Type B pancreatic cell (in vitro differentiated cells): ENCODE measurements at regions not wholly inside any gene's neighbourhood (a gene's known extent, or its start where the extent isn't known, plus 50 kb on each side); places are given as distances from the start of the nearest gene placed in this dataset.

ENCODE experiments used
- DNase-seq: peaks from one replicate; pipeline ENCODE4 v3.0.0; 2021; ENCODE audit warnings: mixed read lengths; ENCODE audit not compliant: unreplicated experiment; ENCODE audit errors: extremely low spot score
- H3K27ac Mint-ChIP-seq: 2 replicates; pipeline ENCODE4 v1.8.0; 2021; ENCODE audit warnings: mild to moderate bottlenecking, mixed read lengths
- H3K27me3 Mint-ChIP-seq: 2 replicates; pipeline ENCODE4 v1.8.0; 2021; ENCODE audit warnings: mixed read lengths
- H3K36me3 Mint-ChIP-seq: 2 replicates; pipeline ENCODE4 v1.8.0; 2021; ENCODE audit warnings: mixed read lengths
- H3K4me1 Mint-ChIP-seq: one replicate; pipeline ENCODE4 v1.8.0; 2021; ENCODE audit warnings: mixed read lengths; ENCODE audit not compliant: unreplicated experiment
- H3K4me3 Mint-ChIP-seq: 2 replicates; pipeline ENCODE4 v1.8.0; 2021; ENCODE audit warnings: mild to moderate bottlenecking, mixed read lengths
- H3K9me3 Mint-ChIP-seq: 2 replicates; pipeline ENCODE4 v1.8.0; 2021; ENCODE audit warnings: mixed read lengths
- TF ChIP-seq, protein P1 (sequence below): fragments of 200-600 bp; sonication (generic); conservative IDR thresholded peaks from 2 replicates; pipeline ENCODE4 v1.5.0; 2021; ENCODE audit warnings: antibody characterized with exemption, mild to moderate bottlenecking

DNA sequence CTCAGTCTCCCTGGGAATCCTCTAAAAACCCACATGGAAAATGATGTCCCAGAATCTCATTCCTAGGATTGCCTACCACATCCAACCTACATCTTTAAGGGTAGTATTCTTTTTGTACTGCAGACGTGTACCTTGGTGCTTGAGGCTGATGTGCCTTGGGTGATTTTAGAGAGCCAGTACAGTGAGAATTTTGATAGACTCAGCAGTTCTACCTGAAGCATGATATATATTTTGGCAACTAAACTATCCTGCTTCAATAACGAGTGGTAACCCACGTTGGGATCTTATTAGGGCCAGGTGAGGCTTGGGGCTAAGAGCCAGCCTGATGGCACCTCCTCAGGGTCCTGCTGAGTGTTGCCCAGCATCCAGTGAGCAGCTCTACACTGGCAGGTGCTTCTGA, 140.4 kb downstream of the ZNF518B start:
- H3K9me3 Mint-ChIP-seq, result no peaks in the 10 kb centered on the region
- no peak for DNase-seq
- H3K27me3 Mint-ChIP-seq, result peaks cover 14% of the 10 kb centered on the region
- no peak overlapping the region for H3K27ac Mint-ChIP-seq
- H3K4me3 Mint-ChIP-seq, result no peak overlapping the region
- TF ChIP-seq, protein P1, sequence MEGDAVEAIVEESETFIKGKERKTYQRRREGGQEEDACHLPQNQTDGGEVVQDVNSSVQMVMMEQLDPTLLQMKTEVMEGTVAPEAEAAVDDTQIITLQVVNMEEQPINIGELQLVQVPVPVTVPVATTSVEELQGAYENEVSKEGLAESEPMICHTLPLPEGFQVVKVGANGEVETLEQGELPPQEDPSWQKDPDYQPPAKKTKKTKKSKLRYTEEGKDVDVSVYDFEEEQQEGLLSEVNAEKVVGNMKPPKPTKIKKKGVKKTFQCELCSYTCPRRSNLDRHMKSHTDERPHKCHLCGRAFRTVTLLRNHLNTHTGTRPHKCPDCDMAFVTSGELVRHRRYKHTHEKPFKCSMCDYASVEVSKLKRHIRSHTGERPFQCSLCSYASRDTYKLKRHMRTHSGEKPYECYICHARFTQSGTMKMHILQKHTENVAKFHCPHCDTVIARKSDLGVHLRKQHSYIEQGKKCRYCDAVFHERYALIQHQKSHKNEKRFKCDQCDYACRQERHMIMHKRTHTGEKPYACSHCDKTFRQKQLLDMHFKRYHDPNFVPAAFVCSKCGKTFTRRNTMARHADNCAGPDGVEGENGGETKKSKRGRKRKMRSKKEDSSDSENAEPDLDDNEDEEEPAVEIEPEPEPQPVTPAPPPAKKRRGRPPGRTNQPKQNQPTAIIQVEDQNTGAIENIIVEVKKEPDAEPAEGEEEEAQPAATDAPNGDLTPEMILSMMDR, result no peak
- H3K4me1 Mint-ChIP-seq, result no peaks in the 10 kb centered on the region
- no peaks in the 10 kb centered on the region for H3K36me3 Mint-ChIP-seq

DNA sequence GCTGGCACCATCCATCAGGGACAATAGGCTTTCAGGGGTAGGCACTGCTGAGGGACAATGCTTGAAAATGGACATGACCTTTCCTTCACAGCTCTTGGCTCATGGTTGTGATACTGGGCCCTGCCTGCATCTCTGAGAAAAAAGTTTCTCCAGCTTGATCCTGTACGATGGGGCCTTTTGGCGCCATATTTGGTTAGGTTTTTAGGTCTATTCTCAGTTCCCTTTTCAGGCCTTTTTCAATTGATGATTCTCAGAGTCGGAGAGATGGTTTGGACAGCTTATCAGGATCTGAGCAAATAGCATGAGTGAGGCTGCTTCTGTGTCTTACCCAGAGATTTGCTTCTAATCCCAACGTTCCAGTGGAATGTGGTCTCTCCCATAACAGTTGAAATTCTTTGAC, 141.6 kb downstream of the ZNF518B start:
- no peaks in the 10 kb centered on the region for H3K4me1 Mint-ChIP-seq
- no peak for DNase-seq
- no peak overlapping the region for H3K27ac Mint-ChIP-seq
- H3K4me3 Mint-ChIP-seq, result no peak overlapping the region
- no peaks in the 10 kb centered on the region for H3K9me3 Mint-ChIP-seq
- peaks cover 17% of the 10 kb centered on the region for H3K27me3 Mint-ChIP-seq
- TF ChIP-seq, protein P1, result no peak
- H3K36me3 Mint-ChIP-seq, result no peaks in the 10 kb centered on the region

DNA sequence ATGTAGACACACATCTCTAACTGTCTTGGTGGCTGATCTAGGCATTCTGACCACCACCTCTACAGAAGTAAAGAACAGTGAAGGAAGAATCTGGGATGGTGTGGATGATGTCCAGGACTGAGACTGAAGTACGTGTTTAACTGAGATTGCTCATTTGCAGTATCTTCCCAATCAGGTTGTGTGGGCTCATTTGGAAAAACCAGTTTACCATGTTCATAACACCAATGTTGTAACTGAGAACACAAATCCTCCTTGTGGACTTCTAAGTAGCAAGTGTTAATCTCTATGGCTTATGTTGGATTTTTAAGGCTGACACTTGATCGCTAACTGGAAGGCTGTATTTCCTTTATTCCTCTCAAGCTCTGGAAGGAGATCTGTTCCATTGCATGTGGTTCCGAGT, 144.7 kb downstream of the ZNF518B start:
- no peak overlapping the region for H3K27ac Mint-ChIP-seq
- no peaks in the 10 kb centered on the region for H3K9me3 Mint-ChIP-seq
- H3K27me3 Mint-ChIP-seq, result peaks cover 14% of the 10 kb centered on the region
- TF ChIP-seq, protein P1, result no peak
- H3K4me1 Mint-ChIP-seq, result no peaks in the 10 kb centered on the region
- H3K36me3 Mint-ChIP-seq, result no peaks in the 10 kb centered on the region
- no peak overlapping the region for H3K4me3 Mint-ChIP-seq
- no peak for DNase-seq

DNA sequence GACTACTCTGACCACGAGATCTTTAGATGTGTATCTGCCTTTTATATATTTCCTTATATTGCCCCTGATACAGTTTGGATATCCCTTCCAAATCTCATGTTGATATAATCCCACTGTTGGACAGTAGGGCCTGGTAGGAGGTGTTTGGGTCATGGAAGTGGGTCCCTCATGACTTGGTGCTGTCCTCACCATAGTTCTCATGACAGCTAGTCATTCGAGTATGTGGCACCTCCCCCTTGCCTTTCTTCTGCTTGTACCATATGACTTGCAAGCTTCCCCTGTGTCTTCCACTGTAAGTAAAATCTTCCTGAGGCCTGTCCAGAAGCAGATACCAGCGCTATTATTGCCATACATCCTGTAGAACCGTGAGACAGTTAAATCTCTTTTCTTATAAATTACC, 145.3 kb downstream of the ZNF518B start:
- Mint-ChIP-seq H3K36me3 (no peaks in the 10 kb centered on the region), H3K27ac (no peak overlapping the region), H3K27me3 (peaks cover 14% of the 10 kb centered on the region), H3K4me1 (no peaks in the 10 kb centered on the region), H3K9me3 (no peaks in the 10 kb centered on the region), H3K4me3 (no peak overlapping the region)
- no peak for DNase-seq
- TF ChIP-seq, protein P1, result no peak

DNA sequence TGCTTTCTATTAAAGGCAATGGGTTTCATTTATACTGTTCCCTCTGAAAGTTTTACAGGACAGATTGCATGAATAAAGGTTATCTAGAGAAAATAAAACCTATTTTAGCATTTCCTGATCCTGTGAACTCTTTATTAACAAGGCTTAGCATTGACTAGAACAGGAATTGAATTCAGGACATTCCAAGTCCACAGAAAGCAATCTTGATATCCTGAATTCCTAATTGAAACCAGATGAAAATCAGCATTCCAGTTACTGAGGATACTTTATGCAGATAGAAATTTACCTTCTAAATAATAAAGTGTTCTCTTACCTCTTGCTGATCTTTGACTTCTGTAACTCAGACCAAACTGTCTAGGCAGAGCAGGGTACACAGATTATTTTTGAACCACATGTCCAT, 151.4 kb downstream of the ZNF518B start:
- peaks cover 3% of the 10 kb centered on the region for H3K27me3 Mint-ChIP-seq
- TF ChIP-seq, protein P1, result no peak
- no peak overlapping the region for H3K27ac Mint-ChIP-seq
- no peak for DNase-seq
- H3K4me3 Mint-ChIP-seq, result no peak overlapping the region
- no peaks in the 10 kb centered on the region for H3K36me3 Mint-ChIP-seq
- no peaks in the 10 kb centered on the region for H3K9me3 Mint-ChIP-seq
- H3K4me1 Mint-ChIP-seq, result no peaks in the 10 kb centered on the region

DNA sequence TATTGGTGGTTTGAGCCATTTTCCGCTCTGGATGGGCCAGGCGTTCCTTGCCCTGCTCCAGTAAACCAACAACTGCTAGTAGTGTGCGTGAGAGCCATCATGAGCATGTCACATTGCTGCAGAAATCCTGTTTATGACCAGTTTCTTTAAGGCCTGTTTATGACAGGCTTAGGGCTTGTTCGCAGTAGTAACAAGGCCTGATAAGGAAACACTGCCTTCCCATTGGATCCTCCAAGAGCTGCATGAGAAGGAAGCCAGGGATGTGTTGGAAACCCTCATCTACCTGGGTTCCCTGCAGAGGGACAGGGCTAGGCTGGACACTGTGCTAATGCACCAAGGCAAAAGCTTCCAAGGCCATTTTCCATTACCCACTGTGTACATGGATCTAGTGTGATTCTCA, 153.9 kb downstream of the ZNF518B start:
- DNase-seq, result no peak
- Mint-ChIP-seq H3K27me3 (peaks cover 3% of the 10 kb centered on the region), H3K4me1 (no peaks in the 10 kb centered on the region), H3K27ac (no peak overlapping the region), H3K4me3 (no peak overlapping the region), H3K36me3 (no peaks in the 10 kb centered on the region), H3K9me3 (no peaks in the 10 kb centered on the region)
- TF ChIP-seq, protein P1, result no peak
